ENCODE measurements at regions not wholly inside any gene's neighbourhood (a gene's known extent, or its start where the extent isn't known, plus 50 kb on each side); places are given as distances from the start of the nearest gene placed in this dataset.

DNA sequence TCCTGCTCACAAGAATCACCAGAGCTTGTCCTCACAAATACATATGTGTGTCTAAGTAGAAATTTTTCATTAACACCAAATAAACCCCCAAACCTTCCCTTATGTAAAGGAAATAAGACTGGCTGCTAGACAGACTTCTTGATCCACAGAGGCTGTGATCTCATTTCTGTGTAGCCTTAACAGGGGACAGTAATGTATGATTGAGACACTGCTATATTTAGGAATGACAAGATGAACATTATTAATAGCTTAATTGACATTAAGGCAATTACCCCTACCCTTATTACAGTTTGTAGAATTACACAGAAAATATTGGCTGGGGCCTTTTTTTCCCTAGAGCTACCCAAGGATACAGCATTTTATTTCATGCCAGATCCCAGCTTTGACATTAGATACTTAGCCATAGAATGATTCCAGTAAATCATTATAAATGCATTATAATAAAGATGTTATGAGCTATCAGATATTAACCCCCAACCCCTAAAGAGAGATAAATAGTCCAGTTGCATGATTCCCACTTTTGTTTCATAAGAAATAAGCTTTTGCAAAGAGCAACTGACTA is 392.1 kb upstream of the HNRNPA3 start:
- DNase-seq: no peak

DNA sequence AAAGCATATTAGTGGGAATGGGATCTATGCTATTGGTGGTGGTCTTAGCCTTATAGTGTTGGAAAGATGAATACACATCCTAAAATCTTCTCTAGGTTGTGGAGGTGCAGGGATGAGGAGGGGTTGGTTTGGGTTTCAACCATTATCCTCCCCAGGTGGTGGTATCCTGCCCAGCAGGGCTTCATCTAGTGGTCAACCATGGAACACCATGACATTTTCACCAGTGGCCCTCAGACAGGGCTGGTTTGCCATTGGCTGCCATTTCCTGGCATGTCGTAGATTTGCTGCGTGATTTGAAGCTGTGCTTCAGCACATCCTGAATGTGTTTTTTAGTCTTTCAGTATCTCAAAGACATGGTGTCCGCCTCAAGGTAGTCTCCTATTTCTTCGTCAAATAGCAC is 391.2 kb upstream of the HNRNPA3 start:
- DNase-seq: no peak

DNA sequence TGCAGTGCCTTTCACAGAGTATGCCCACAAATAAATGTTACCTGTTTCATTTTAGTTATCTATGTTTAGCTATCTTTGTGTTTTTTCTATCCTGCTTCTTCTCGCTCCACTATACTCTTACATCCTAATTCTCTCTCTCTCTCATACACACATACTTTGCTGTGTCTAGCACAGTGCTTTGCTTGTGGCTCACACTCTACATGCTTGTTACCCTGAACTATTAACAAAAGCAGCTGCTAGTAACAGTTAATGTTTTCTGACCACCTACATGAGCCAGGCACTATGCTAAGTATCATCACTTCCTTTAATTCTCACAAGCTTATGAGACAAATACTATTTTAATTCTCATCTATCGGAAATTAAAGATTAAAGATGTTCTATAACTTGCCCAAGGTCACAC is 390.5 kb upstream of the HNRNPA3 start:
- DNase-seq: no peak

DNA sequence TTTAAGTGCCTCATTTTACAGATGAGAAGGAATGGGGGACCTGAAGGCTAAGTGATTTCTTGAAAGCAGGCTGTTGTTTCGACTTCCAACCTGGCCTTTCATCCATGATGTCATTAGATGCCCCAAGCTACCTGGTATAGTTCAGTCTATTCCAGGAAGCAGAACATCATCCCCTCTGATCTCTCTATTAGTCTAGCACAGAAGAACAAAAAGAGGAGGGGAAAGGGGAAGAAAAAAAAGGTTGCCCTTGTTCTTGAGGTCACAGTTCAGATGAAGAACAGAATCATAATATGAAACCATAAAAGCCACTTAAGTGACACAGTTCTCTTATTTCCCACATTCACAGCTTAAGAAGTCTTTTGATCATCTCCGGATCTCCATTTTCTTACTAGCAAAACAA is 386.2 kb upstream of the HNRNPA3 start:
- no peak for DNase-seq

DNA sequence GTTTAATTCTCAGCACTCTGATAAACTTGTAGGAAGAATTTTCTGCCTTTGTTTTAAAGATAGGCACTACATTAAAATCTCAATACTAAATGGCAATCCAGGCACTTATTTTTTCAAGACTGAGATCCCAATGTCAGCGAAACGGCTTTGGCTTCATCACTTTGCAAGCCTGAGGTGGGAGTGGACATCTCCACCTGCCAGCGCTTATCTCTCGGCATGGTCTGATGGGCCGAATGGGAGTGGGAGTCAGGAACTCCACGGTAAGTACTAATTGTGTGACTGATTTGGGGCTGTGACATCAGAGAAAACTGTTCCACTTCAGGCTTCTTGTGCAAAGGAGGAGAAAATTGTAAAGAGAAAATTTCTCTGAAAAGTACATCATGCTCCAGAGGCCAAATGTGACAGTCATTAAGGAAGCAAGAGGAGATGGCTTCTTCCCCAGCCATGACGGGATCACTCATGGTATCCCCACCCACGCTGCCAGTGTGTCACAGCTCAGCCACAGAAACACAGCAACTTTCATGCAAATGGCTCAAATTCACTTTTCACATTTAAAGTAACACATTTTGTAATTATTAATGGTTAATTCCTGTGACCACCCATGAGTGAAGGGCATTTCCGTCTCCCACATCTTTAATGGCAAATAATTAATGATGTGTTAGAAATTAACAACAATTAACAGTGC is 385.5 kb upstream of the HNRNPA3 start:
- no peak for DNase-seq

DNA sequence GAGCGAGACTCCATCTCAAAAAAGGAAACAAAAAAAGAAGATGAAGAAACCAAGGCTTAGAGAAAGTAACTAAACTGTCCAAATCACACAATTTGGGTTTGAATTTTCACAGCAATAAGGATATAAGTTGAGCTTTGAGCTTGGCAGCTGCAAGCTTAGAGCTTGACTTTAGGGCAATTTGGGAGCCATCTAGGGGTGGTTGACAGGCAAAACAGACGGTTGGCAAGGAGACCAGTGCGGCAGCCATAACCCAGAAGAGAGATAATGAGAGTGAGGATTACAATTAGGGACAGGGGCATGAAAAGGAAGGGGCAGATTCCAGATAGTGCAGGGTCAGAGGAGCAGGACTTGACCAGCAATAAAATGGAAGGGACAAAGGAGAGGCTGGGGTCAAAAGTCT is 382.2 kb upstream of the HNRNPA3 start:
- DNase-seq: peak; percentile 40

DNA sequence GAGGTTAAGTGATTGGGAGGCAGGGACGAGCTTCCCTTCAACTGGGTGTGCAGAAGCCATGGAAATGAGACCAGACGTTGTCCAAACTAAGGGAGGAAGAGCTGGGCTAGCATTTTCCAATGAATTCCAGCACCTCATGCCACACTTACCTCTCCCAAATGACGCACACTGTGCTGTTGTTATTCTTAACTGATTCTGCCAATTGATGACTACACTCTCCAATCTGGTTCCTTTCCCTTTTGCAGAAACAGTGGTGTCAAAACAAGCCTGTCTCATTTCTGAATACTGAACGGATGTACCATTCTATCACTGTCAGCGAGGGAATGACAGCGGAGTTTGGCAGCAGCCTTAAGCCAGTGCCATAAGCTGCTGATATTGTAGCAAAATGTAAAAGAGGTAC is 380.5 kb upstream of the HNRNPA3 start:
- DNase-seq: no peak

DNA sequence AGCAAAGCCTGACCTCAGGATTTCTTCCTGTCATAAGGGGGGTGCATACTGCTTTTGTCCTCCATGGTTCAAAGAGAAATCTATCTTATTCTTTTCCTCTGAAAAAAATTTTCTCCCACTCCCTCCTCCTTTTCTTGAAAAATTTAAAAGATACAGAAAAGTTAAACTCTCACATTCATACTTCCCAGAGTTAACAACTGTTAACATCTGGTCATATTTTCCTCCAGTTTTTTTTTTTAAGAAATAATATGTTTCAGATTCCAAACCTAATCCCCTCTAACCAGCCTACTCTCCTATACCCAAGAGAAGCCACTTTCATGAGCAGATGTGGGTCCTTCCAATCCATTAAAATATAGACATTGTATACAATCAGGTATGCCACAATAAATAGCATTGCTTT is 378.9 kb upstream of the HNRNPA3 start:
- no peak for DNase-seq

DNA sequence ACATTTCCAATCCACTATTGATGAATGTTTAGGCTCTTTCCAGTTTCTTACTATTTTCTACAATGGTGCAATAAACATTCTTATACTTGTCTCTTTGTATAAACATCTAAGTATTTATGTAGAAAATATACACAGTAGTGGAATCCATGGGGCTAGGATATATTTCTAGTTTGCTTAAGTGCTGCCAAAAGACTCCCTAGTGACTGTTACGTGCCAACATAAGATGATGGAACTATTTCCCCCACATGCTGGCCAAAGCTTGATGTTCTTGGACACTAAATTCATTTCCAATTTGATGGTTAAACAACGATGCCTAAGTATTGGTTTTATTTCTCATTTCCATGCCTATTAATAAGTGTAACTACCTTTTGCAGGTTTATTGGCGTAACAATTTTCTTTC is 378.4 kb upstream of the HNRNPA3 start:
- no peak for DNase-seq

DNA sequence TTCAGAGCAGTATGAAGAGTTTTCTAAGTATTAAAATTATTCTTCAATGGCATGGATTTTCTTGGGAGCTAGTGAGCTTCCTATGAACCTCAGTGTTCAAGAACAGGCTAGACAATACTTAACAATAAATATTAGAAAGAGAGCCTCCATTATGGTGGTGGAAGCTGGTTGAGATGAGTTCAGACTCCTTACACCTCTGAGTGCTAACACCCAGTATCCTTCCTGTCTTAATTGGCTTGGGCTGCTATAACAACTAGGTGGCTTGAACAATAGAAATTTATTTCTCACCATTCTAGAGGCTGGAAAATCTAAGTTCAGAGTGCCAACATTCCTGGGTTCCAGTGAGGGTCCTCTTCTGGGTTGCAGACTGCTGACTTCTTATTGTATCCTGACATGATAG is 369.4 kb upstream of the HNRNPA3 start:
- DNase-seq: no peak

DNA sequence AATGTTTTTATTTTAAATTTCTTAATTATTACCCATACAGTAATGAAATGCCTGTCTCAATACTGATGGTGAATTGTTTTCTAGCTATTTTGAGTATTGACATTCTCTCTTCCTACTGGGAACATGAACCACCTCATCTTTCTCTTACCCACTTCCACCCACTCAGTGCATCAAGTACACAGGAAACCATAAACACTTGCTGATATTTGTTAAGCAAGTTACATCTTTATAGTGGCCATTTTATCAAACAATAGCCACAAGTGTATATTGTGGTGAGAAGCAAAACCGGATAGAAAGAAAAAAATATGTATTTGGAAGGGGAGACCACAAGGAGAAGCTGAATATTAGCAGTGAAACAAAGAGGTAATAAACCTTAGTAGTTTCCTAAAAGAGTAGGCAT is 368.1 kb upstream of the HNRNPA3 start:
- DNase-seq: no peak

DNA sequence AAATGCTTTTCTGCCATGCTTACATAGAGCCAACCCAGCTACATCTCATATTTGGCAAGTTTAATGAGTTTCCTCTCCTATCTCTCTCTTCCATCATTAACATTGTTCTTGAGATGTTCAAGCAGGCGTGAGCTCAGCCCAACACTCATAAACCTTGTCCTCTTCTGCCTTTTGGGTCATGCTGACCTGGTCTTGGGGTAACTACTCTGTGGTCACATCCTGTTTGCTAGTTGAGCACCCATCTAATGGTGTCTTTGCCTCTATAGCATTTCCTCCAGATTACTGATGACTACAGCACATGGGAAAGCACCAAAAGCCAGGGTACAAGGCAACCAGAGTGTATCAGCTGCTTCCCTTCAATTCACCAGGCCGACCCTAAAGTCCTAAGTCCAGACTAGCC is 366.9 kb upstream of the HNRNPA3 start:
- no peak for DNase-seq

DNA sequence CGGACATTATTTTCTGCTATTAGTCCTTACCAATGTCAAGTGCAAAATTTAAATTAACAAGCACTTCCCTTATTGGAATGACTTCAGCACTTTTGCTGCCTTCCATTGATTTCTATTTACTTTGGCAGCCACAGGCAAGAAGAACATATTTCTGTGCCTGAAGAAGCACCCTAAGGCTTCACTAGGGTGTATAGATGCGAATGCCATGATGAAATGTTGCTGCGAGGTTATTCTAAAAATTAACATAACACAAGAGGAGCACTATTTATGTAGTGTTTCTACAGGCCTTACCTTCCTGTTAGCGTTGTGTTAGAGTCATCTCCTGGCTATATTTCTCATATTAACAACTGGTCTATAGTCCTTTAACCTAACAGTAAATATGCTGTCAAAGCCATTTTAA is 365.0 kb upstream of the HNRNPA3 start:
- no peak for DNase-seq

DNA sequence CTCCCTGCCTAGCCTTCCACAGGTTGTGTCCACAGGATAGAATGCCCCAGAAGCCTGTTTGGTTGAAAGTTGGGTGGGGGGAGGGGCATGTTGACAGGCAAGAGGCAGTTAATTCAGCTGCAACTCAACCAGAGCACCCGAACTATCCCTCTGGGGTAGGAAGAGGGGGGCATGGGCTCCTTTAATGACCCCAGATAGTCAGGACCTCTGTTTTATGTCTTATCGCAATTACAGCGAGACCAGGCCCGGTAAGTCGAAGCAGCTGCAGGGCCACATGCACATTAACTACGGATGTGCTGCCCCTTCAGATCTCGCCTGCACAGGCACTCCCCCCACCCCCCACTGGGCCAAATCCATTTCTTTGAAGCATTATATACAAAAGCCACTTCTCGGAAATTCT is 363.8 kb upstream of the HNRNPA3 start:
- no peak for DNase-seq

DNA sequence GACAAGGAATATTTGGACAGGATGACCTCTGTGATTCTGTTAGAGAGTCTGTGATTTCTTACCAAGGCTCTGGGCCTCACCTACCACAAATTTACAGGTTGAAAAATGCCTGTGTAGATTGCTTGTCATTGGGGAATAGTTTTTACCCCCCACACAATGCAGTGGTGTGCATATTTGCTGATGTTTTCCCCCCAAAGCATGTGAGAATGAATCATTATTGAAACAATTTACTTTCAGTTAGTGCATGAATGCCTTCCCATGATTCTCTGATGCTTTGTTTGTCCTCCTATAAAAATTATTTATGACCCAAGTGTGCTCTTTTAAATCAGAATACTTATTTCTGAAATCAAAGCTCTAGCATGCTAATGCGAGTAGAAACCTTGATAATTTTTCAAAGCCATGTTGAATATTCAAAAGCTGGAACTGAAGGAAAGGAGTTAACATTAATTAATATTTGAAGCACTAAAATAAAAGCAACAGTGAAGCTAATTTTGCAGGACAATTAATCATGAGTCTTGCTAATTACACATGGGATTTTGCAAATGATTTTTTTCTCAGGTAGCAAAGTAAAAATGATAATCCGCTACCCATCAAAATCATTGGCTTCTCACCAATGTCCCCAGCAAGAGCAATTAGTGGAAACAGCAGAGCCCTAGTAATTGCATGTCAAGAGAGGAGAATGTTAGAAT is 361.2 kb upstream of the HNRNPA3 start:
- no peak for DNase-seq

DNA sequence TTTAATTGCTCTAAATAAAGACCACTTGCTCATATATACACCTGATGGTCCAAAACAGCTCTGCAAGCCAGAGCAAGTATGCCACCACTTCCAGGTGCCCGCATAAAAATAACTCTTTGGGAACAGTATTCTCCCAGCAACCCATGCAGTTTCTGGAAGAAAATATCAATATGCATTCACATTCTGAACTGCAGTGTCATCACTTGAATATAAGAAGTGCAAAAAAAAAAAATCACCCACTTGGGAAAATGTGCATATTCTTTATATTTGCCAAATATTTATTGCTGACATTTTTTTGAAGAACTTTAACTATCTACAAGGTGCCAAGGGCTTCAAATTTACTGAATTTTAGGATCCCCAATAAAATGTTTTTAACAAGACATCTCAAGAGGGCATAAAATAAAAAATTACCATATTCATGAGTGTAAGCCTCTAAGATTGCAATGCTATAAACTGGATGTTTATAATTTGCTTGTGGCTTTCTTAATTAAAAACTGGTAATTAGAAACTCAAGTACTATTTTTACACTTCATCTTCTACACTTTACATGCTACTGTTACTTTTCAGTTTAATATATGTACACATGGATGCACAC is 360.6 kb upstream of the HNRNPA3 start:
- no peak for DNase-seq

DNA sequence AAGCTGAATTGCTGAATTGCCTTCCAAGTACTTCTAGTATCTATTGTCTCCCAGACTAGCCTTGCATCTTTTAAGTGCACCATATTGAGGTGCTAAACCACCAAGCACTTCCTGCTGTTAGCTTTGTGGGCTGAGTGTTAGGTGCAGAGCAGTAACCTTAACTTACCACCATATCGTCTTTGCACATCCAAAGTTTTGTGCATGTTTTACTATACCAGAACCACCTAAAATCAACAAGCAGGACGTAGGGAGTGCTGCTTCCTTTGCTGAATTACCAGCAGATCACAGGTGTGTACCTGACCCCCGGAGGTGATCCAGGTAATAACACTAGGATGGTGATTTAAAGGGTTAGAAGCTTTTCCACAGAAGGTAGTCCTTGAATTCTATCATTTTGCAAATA is 359.9 kb upstream of the HNRNPA3 start:
- no peak for DNase-seq

DNA sequence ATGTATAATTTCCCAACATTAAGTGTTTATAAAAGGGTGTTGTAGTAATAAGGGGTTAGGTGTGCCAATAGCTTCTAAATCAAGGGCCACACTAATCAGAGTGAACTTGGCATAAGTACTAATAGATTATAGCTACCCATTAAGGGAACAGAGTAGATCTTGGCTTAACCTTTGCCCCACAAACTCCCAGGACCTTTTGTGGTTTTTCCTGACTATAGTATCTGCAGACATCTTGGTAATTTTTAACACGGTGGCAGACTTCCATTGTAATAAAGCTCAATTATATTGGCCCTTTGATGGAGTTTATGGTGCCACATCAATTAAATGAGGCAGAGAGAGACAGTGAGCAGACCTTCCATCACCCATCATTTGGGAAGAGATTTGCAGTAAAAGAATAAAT is 358.5 kb upstream of the HNRNPA3 start:
- DNase-seq: no peak

DNA sequence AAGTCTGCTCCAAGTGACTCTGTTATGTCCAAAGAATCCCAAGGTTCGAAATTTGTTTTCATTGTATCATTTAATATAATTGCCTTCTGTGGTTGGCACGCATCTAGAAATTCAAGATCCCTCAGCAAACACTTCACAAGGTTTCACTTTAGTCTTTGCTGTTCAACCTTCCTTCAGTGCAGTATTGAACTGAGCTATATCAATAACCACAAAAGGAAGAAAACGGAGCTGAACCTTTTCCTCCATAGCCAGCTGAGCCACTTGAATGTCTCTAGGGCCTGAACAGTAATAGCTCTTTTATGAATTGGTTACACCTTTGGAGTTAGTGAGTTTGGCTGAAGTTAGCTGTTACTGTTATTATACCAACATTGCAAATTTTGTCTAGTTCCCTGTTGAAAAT is 357.7 kb upstream of the HNRNPA3 start:
- no peak for DNase-seq

DNA sequence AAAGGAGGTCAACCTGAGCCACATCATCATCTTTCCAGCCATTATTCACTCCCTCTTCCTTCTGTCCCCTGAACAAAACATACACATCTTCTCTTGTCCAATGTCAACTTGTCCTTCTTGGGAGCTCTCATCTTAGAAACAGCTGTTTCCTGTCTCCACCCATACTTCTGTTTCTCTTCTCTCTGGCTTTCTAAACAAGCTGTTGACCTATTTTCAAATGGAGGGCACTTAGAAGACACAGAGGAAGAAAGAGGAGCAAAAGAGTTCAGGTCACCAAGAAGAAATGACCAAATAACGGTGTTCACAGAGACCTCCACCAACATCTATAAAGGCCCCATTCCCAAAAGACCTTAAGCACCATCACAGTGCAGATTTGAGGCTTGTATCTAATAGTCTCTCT is 355.9 kb upstream of the HNRNPA3 start:
- no peak for DNase-seq

DNA sequence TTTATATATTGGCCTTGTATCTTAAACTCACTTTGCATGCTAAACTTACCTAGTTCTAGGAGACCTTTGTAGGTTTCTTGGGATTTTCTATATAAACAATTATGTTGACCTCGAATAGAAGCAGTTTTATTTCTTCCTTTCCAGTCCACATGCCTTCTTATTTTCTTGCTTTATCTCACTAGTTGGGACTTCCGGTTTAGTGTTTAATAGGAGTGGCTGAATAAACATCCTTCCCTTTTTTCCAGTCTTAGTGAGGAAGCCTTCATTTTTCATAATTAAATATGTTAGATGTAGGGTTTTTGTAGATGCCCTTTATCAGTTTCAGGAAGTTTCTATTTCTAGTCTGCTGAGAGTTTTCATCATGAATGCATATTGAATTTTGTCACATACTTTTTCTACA is 347.3 kb upstream of the HNRNPA3 start:
- DNase-seq: peak; percentile 6

DNA sequence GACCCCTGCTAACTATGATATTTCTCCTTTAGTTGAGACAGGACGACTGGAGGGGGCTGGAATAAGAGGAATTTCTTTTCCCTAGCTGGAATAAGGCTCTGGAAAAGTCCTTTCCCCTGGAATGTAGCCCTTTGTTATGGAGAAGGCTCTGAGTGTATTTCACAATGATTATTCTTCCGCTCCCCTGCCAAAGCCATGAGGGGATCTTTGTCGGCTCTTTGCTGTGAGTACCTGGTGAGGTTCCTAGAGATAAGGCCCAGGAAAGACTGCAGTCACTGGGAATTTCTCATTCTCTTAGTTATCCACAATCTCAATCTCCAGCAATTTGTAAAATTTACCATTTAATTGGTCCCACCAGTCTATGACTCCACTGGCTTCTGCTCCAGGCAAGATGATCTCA is 340.2 kb upstream of the HNRNPA3 start:
- no peak for DNase-seq

DNA sequence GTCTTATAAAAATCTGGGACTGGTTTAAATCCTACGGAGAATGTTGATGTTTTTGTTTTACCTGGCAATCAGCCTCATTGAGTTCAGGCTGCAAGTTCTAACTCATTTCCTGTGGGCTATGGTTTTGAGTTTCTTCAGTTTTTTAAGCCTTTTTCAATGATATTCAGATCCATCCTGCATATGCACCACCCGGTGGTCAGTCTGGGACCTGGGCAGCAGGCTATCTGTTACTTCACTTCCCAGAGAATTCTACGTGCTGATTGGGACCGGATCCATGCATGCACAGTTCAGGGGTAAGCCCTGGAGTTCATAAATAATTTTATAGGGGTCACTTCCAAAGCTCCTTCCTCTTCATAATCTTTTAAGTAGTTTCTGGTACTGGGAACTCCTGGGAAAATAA is 339.2 kb upstream of the HNRNPA3 start:
- DNase-seq: no peak

DNA sequence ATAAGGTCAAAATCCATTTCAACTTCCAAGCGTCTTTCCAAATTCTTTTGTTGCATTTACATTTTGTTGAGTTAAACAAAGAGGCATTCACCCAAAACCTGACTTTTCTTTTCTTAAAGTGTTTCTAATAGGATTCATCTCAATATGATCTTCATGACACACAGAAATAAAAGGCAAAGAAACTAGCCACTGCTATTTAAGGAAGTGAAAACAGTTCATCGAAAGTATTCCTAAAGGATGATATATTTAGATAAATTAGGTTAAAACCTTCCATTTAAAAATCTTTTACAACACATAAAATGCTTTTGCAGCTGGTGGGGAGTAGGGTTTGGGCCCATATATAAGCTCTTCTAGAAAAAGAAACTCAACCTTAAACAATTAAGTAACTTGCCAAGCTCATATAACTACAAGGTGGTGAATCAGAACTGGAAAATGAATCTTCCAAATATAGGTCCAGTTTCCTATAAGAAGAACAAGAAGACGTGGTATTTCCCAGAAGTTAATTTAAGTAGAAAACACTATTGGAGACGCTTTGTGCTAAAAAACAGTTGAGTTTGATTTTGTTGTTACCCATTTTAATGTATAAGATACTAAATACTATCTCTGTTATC is 336.0 kb upstream of the HNRNPA3 start:
- no peak for DNase-seq

Data from hematopoietic multipotent progenitor cell treated with erythropoietin and hydrocortisone succinate and interleukin-3 and kit ligand, for 6 days (in vitro differentiated cells).